Keratinocyte (primary cell): ENCODE measurements at regions not wholly inside any gene's neighbourhood (a gene's known extent, or its start where the extent isn't known, plus 50 kb on each side); places are given as distances from the start of the nearest gene placed in this dataset.
"Not testable (repeated sequence)": the region's sequence is repeated elsewhere in the genome, so short reads cannot be mapped to it uniquely, and the experiment has no call there.

Experiments
- DNase-seq: peaks from one replicate; pipeline ENCODE4 v3.0.0-alpha.2; 2011; ENCODE audit warnings: low read depth, missing footprints, low spot score
- FAIRE-seq: peaks from 2 replicates; lab custom pipeline; 2011; peaks lifted over from hg19 to GRCh38; lab: Jason Lieb, UNC
- H2AFZ ChIP-seq: 2 replicates; pipeline ENCODE4 v1.6.0; 2012; ENCODE audit warnings: low read length, control low read depth, inconsistent platforms; ENCODE audit not compliant: control insufficient read depth
- H3K27ac ChIP-seq: 2 replicates; pipeline ENCODE4 v1.5.1; 2011; ENCODE audit warnings: low read length; ENCODE audit not compliant: control insufficient read depth, insufficient read depth
- H3K27me3 ChIP-seq: 3 replicates; pipeline ENCODE4 v1.6.0; 2011; ENCODE audit warnings: low read length; ENCODE audit not compliant: control insufficient read depth, insufficient read depth; ENCODE audit errors: extremely low read depth
- H3K36me3 ChIP-seq, 2 experiments: 2 replicates in 1 of 2; 3 replicates in 1 of 2; pipeline ENCODE4 v1.5.1; 2011; ENCODE audit warnings: low read length in 2 of 2, mild to moderate bottlenecking in 1 of 2; ENCODE audit not compliant: control insufficient read depth in 2 of 2, insufficient read depth in 2 of 2; ENCODE audit errors: extremely low read depth in 1 of 2
- H3K4me1 ChIP-seq: 3 replicates; pipeline ENCODE4 v1.5.1; 2011; ENCODE audit warnings: low read length; ENCODE audit not compliant: control insufficient read depth, insufficient read depth; ENCODE audit errors: extremely low read depth
- H3K4me2 ChIP-seq: 3 replicates; pipeline ENCODE4 v1.6.0; 2011; ENCODE audit warnings: low read depth, low read length; ENCODE audit not compliant: control insufficient read depth, insufficient read depth; ENCODE audit errors: extremely low read depth
- H3K4me3 ChIP-seq, 3 experiments: fragments of 200-600 bp in 1 of 3; sonication (generic) in 1 of 3; 2 replicates in 2 of 3; 3 replicates in 1 of 3; pipeline ENCODE4 v1.5.1; 2011 to 2016; ENCODE audit warnings: low read length in 3 of 3, mild to moderate bottlenecking in 3 of 3, control low read depth in 2 of 3, inconsistent platforms in 1 of 3, low read depth in 1 of 3, mixed read lengths in 1 of 3, mixed run types in 1 of 3, moderate library complexity in 1 of 3; ENCODE audit not compliant: control insufficient read depth in 2 of 3, insufficient read depth in 2 of 3; ENCODE audit errors: extremely low read depth in 1 of 3
- H3K79me2 ChIP-seq: 2 replicates; pipeline ENCODE4 v1.6.0; 2012; ENCODE audit warnings: low read length; ENCODE audit not compliant: control insufficient read depth, insufficient read depth
- H3K9ac ChIP-seq: 3 replicates; pipeline ENCODE4 v1.6.0; 2011; ENCODE audit warnings: low read length; ENCODE audit not compliant: control insufficient read depth, insufficient read depth; ENCODE audit errors: extremely low read depth
- H3K9me1 ChIP-seq: 3 replicates; pipeline ENCODE4 v1.6.0; 2011; ENCODE audit warnings: low read length; ENCODE audit not compliant: control insufficient read depth, insufficient read depth; ENCODE audit errors: extremely low read depth
- H3K9me3 ChIP-seq: 2 replicates; pipeline ENCODE4 v1.5.1; 2012; ENCODE audit warnings: low read depth, low read length; ENCODE audit not compliant: control insufficient read depth
- H4K20me1 ChIP-seq: 3 replicates; pipeline ENCODE4 v1.6.0; 2011; ENCODE audit warnings: low read length; ENCODE audit not compliant: control insufficient read depth, insufficient read depth; ENCODE audit errors: extremely low read depth
- CTCF ChIP-seq, 3 experiments: IDR thresholded peaks in 1 of 3; conservative IDR thresholded peaks in 1 of 3; optimal IDR thresholded peaks in 1 of 3; 2 replicates in 2 of 3; 3 replicates in 1 of 3; pipeline versions ENCODE3 to v1.5.1; 2011; ENCODE audit warnings: low read length in 3 of 3, mild to moderate bottlenecking in 3 of 3, moderate library complexity in 2 of 3, control low read depth in 1 of 3, inconsistent platforms in 1 of 3; ENCODE audit not compliant: insufficient read depth in 2 of 3; ENCODE audit errors: extremely low read depth in 1 of 3
- EZH2 ChIP-seq: IDR thresholded peaks from one replicate; pipeline ENCODE4 v1.6.1; 2012; ENCODE audit warnings: inconsistent platforms, mild to moderate bottlenecking, low read length, moderate library complexity
- dilution Hi-C: fragments of 300-500 bp; cut with MboI; formaldehyde crosslinking; loops from one replicate; pipeline ENCODE4 v1.7.0; 2020; ENCODE audit warnings: low sequenced_read_pairs; ENCODE audit not compliant: extremely low pct_ligation_motif_present

- Histone ChIP-seq H3K4me1 (no peaks in the 10 kb centered on the region), H3K27me3 (no peaks in the 10 kb centered on the region), H3K9me1 (no peaks in the 10 kb centered on the region), H3K27ac (no peak overlapping the region), H3K4me2 (no peak overlapping the region), H4K20me1 (no peaks in the 10 kb centered on the region), H3K9me3 (no peaks in the 10 kb centered on the region), H3K9ac (no peak overlapping the region), H3K4me3 (no peak overlapping the region), H2AFZ (no peak overlapping the region), H3K36me3 (no peaks in the 10 kb centered on the region), H3K79me2 (no peaks in the 10 kb centered on the region)
- no peak for DNase-seq
- dilution Hi-C loops, result no loop called here
- TF ChIP-seq EZH2, result no peak
- no peak for TF ChIP-seq CTCF (optimal IDR thresholded peaks at IDR 0.05 in 1 of 3, IDR thresholded peaks at IDR 0.05 in 1 of 3, conservative IDR thresholded peaks at IDR 0.05 in 1 of 3; ENCODE audit: extremely low read depth in 1 of 3, insufficient read depth in 2 of 3, low read length in 3 of 3)
- FAIRE-seq, result no peak
Observed at GRCh38 chr15:36039996-36040572, 494.1 kb upstream of the DPH6 start.

- H3K9ac ChIP-seq, H3K27me3 ChIP-seq, DNase-seq, H4K20me1 ChIP-seq, H3K4me1 ChIP-seq, H3K9me3 ChIP-seq, H2AFZ ChIP-seq, H3K36me3 ChIP-seq, dilution Hi-C loops, H3K27ac ChIP-seq, FAIRE-seq, H3K79me2 ChIP-seq, H3K9me1 ChIP-seq, H3K4me2 ChIP-seq, H3K4me3 ChIP-seq: not testable (repeated sequence)
Observed at GRCh38 chr15:36047018-36047716, 501.2 kb upstream of the DPH6 start.

- Histone ChIP-seq H4K20me1 (no peaks in the 10 kb centered on the region), H3K4me3 (no peak overlapping the region), H2AFZ (no peak overlapping the region), H3K79me2 (no peaks in the 10 kb centered on the region), H3K9ac (no peak overlapping the region), H3K36me3 (no peaks in the 10 kb centered on the region), H3K4me1 (no peaks in the 10 kb centered on the region), H3K9me1 (no peaks in the 10 kb centered on the region), H3K27ac (no peak overlapping the region), H3K27me3 (no peaks in the 10 kb centered on the region), H3K4me2 (no peak overlapping the region), H3K9me3 (no peaks in the 10 kb centered on the region)
- DNase-seq (no peak), FAIRE-seq (no peak)
- dilution Hi-C loops, result no loop called here
- no peak for TF ChIP-seq CTCF (optimal IDR thresholded peaks at IDR 0.05 in 1 of 3, IDR thresholded peaks at IDR 0.05 in 1 of 3, conservative IDR thresholded peaks at IDR 0.05 in 1 of 3; ENCODE audit: extremely low read depth in 1 of 3, insufficient read depth in 2 of 3, low read length in 3 of 3)
- no peak for TF ChIP-seq EZH2
Observed at GRCh38 chr15:36050899-36051298, 504.9 kb upstream of the DPH6 start.
